Fibroblast of lung (primary cell): ENCODE measurements at regions not wholly inside any gene's neighbourhood (a gene's known extent, or its start where the extent isn't known, plus 50 kb on each side); places are given as distances from the start of the nearest gene placed in this dataset.

Source experiments
- DNase-seq, 2 donors: peaks; one replicate each; pipeline versions ENCODE4 v3.0.0 to v3.0.0-alpha.2; 2010; ENCODE audit warnings: low read depth in 2 of 2
- H2AFZ ChIP-seq: 2 replicates; pipeline ENCODE4 v1.5.1; 2012; ENCODE audit warnings: low read length, control low read depth, inconsistent platforms
- H3K27ac ChIP-seq: 2 replicates; pipeline ENCODE4 v1.5.1; 2011; ENCODE audit warnings: low read length, control low read depth; ENCODE audit not compliant: insufficient read depth
- H3K27me3 ChIP-seq: 2 replicates; pipeline ENCODE4 v1.5.1; 2011; ENCODE audit warnings: mild to moderate bottlenecking, low read length; ENCODE audit not compliant: control insufficient read depth, insufficient read depth
- H3K36me3 ChIP-seq: 2 replicates; pipeline ENCODE4 v1.5.1; 2011; ENCODE audit warnings: low read length; ENCODE audit not compliant: control insufficient read depth, insufficient read depth
- H3K4me1 ChIP-seq: 2 replicates; pipeline ENCODE4 v1.5.1; 2011; ENCODE audit warnings: low read length; ENCODE audit not compliant: control insufficient read depth, insufficient read depth; ENCODE audit errors: extremely low read depth
- H3K4me2 ChIP-seq: 2 replicates; pipeline ENCODE4 v1.5.1; 2011; ENCODE audit warnings: low read length, control low read depth; ENCODE audit not compliant: insufficient read depth; ENCODE audit errors: extremely low read depth
- H3K4me3 ChIP-seq, 4 experiments: fragments of 200-600 bp in 1 of 4; sonication (generic) in 1 of 4; replicated peaks in 1 of 4; 2 replicates each; pipeline ENCODE4 v1.5.1; 2011 to 2016; ENCODE audit warnings: low read length in 4 of 4, low read depth in 3 of 4, mild to moderate bottlenecking in 3 of 4, control low read depth in 2 of 4, inconsistent platforms in 1 of 4, mixed read lengths in 1 of 4; ENCODE audit not compliant: insufficient read depth in 1 of 4; ENCODE audit errors: control extremely low read depth in 1 of 4
- H3K79me2 ChIP-seq: 2 replicates; pipeline ENCODE4 v1.5.1; 2012; ENCODE audit warnings: mild to moderate bottlenecking, low read length, inconsistent platforms; ENCODE audit not compliant: control insufficient read depth, insufficient read depth
- H3K9ac ChIP-seq: 2 replicates; pipeline ENCODE4 v1.5.1; 2011; ENCODE audit warnings: mild to moderate bottlenecking, low read length, control low read depth; ENCODE audit not compliant: insufficient read depth
- H3K9me3 ChIP-seq: 2 replicates; pipeline ENCODE4 v1.5.1; 2012; ENCODE audit warnings: low read depth, low read length; ENCODE audit not compliant: control insufficient read depth, insufficient read depth
- H4K20me1 ChIP-seq: 2 replicates; pipeline ENCODE4 v1.5.1; 2011; ENCODE audit warnings: low read length; ENCODE audit not compliant: control insufficient read depth, insufficient read depth; ENCODE audit errors: extremely low read depth
- CTCF ChIP-seq, 2 donors: IDR thresholded peaks in 1 of 2; conservative IDR thresholded peaks in 1 of 2; 1 replicate in 1 of 2; 2 replicates in 1 of 2; pipeline ENCODE4 v1.5.1; 2011 to 2012; ENCODE audit warnings: low read length in 2 of 2, control low read depth in 1 of 2, inconsistent platforms in 1 of 2, low read depth in 1 of 2, mild to moderate bottlenecking in 1 of 2
- EZH2 ChIP-seq: IDR thresholded peaks from 2 replicates; pipeline ENCODE4 v1.5.1; 2012; ENCODE audit warnings: low read length, control low read depth, mild to moderate bottlenecking; ENCODE audit errors: missing control alignments

- Histone ChIP-seq H3K4me2 (no peak overlapping the region), H3K79me2 (no peaks in the 10 kb centered on the region), H3K27ac (no peak overlapping the region), H3K9me3 (no peaks in the 10 kb centered on the region), H3K4me1 (no peaks in the 10 kb centered on the region), H4K20me1 (no peaks in the 10 kb centered on the region), H3K36me3 (no peaks in the 10 kb centered on the region), H3K27me3 (no peaks in the 10 kb centered on the region), H2AFZ (no peak overlapping the region), H3K4me3 (no peak overlapping the region), H3K9ac (no peak overlapping the region)
- TF ChIP-seq CTCF (conservative IDR thresholded peaks at IDR 0.05 in 1 of 2, IDR thresholded peaks at IDR 0.05 in 1 of 2; ENCODE audit: low read depth in 1 of 2, low read length in 2 of 2) = no peak
- no peak for TF ChIP-seq EZH2
- DNase-seq = no peak
These were observed 107.9 kb upstream of the OR4E1 start for GRCh38 chr14:21781543-21781942.

DNA sequence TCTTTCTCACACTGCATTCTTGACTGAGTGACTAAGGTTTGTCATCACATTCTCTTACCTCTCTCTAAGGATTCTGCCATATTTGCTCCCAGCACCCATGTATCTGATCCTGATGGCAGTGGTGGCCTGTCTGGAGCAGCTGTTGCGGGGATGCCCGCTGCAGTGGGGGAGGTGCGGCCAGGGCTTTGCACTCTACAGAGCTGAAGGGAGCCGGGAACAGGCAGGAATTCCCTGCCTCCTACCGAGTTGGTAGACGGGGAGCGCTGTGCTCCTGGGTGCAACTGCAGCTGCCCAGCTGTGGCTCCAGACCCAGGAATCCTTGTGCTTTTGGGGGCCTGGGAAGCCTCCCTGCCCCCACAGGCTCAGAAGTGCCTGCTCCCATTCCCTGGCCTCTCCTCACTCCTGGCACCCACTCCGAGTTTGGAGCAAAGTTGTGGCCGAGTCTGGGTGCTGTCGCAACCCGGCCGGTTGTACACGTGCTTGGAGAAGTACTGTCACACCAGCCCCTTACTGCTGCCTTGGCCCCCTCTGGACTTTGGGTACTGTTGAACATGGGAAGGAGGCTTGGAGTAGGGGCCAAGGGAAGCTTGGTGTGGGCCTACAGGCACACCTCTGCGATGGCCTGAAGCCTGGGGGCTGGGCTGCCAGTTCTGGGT lies 106.9 kb upstream of the OR4E1 start:
- H3K27me3 ChIP-seq = no peaks in the 10 kb centered on the region
- H2AFZ ChIP-seq = no peak overlapping the region
- no peaks in the 10 kb centered on the region for H4K20me1 ChIP-seq
- no peak overlapping the region for H3K9ac ChIP-seq
- H3K27ac ChIP-seq = no peak overlapping the region
- no peaks in the 10 kb centered on the region for H3K9me3 ChIP-seq
- H3K4me3 ChIP-seq = no peak overlapping the region
- H3K4me1 ChIP-seq = no peaks in the 10 kb centered on the region
- TF ChIP-seq CTCF (conservative IDR thresholded peaks at IDR 0.05 in 1 of 2, IDR thresholded peaks at IDR 0.05 in 1 of 2; ENCODE audit: low read depth in 1 of 2, low read length in 2 of 2) (no peak), EZH2 (no peak)
- DNase-seq = no peak
- no peak overlapping the region for H3K4me2 ChIP-seq
- no peaks in the 10 kb centered on the region for H3K36me3 ChIP-seq
- no peaks in the 10 kb centered on the region for H3K79me2 ChIP-seq

GRCh38 chr14:21771671-21772070 lies 98.1 kb upstream of the OR4E1 start:
- H3K9me3 ChIP-seq = no peaks in the 10 kb centered on the region
- DNase-seq = no peak
- no peak overlapping the region for H3K27ac ChIP-seq
- no peaks in the 10 kb centered on the region for H3K79me2 ChIP-seq
- no peaks in the 10 kb centered on the region for H3K36me3 ChIP-seq
- no peak overlapping the region for H3K4me2 ChIP-seq
- TF ChIP-seq CTCF (conservative IDR thresholded peaks at IDR 0.05 in 1 of 2, IDR thresholded peaks at IDR 0.05 in 1 of 2; ENCODE audit: low read depth in 1 of 2, low read length in 2 of 2) (no peak), EZH2 (no peak)
- no peak overlapping the region for H3K9ac ChIP-seq
- H3K4me3 ChIP-seq = no peak overlapping the region
- H4K20me1 ChIP-seq = no peaks in the 10 kb centered on the region
- no peaks in the 10 kb centered on the region for H3K4me1 ChIP-seq
- no peak overlapping the region for H2AFZ ChIP-seq
- no peaks in the 10 kb centered on the region for H3K27me3 ChIP-seq
